ENCODE measurements at regions not wholly inside any gene's neighbourhood (a gene's known extent, or its start where the extent isn't known, plus 50 kb on each side); places are given as distances from the start of the nearest gene placed in this dataset.

- no peak overlapping the region for H2BK20ac ChIP-seq (ENCODE audit: low read depth, low read length, poor library complexity, severe bottlenecking)
- no peak overlapping the region for H4K5ac ChIP-seq (ENCODE audit: insufficient read length, low read depth, low read length)
- H3K9ac ChIP-seq (ENCODE audit: extremely low read depth, insufficient read length, low read length) = no peak overlapping the region
- H3K4me2 ChIP-seq (ENCODE audit: insufficient read depth, insufficient read length, low read length) = no peak overlapping the region
- H3K23me2 ChIP-seq (ENCODE audit: insufficient read length, low read depth, low read length, poor library complexity, severe bottlenecking) = no peaks in the 10 kb centered on the region
- no peak for DNase-seq
- no peaks in the 10 kb centered on the region for H3K9me3 Mint-ChIP-seq
- no peak overlapping the region for H2BK120ac ChIP-seq (ENCODE audit: low read depth, low read length, poor library complexity, severe bottlenecking)
- H3K18ac ChIP-seq (ENCODE audit: insufficient read length, low read depth, low read length) = no peak overlapping the region
- no peak overlapping the region for H4K91ac ChIP-seq (ENCODE audit: insufficient read length, low read depth, low read length)
- H2BK5ac ChIP-seq (ENCODE audit: insufficient read length, low read length) = no peak overlapping the region
- no peaks in the 10 kb centered on the region for H3K27me3 Mint-ChIP-seq (ENCODE audit: low read depth)
- H3K79me2 ChIP-seq (ENCODE audit: insufficient read depth, low read length) = no peaks in the 10 kb centered on the region
- no peak overlapping the region for H3K4me3 Mint-ChIP-seq
- H3K4me1 Mint-ChIP-seq = peaks cover 0 to 4% of the 10 kb centered on the region in 2 experiments; a peak in 1 of 4 replicates
- no peak overlapping the region for H2AFZ ChIP-seq (ENCODE audit: low read length)
- no peak overlapping the region for H3T11ph ChIP-seq (ENCODE audit: low read length)
- H3K14ac ChIP-seq (ENCODE audit: insufficient read depth, low read length) = no peak overlapping the region
- no peak overlapping the region for H2BK12ac ChIP-seq (ENCODE audit: insufficient read length, low read depth, low read length)
- no CpG with 5 or more reads among the region's 2 CpGs for WGBS (ENCODE audit: extremely low coverage, insufficient read length, low lambda C conversion rate)
- H2AK5ac ChIP-seq (ENCODE audit: insufficient read length, low read length) = no peak overlapping the region
- no peak overlapping the region for H2BK15ac ChIP-seq (ENCODE audit: low read depth, low read length)
- TF ChIP-seq CTCF (conservative IDR thresholded peaks at IDR 0.05) = no peak
- no peak overlapping the region for H3K4ac ChIP-seq (ENCODE audit: low read depth, low read length)
- H3K27ac ChIP-seq (ENCODE audit: insufficient read length, low read depth, low read length) = no peak overlapping the region
- H3K27ac Mint-ChIP-seq = no peak overlapping the region
- H3K23ac ChIP-seq (ENCODE audit: insufficient read length, low read depth, low read length) = no peak overlapping the region
- no peaks in the 10 kb centered on the region for H3K27me3 ChIP-seq (ENCODE audit: insufficient read depth, low read length)
- H3K36me3 Mint-ChIP-seq (ENCODE audit: insufficient read depth in 1 of 3, low read depth in 3 of 3) = no peaks in the 10 kb centered on the region
- H4K8ac ChIP-seq (replicated peaks; ENCODE audit: insufficient read length, low read depth, low read length) = no peak overlapping the region
- H3K79me1 ChIP-seq (ENCODE audit: insufficient read depth, low read depth, low read length, poor library complexity, severe bottlenecking) = no peaks in the 10 kb centered on the region
- H3K56ac ChIP-seq (ENCODE audit: insufficient read length, low read depth, low read length) = no peak overlapping the region
- H4K20me1 ChIP-seq (ENCODE audit: control insufficient read depth, insufficient read depth, insufficient read length) = no peaks in the 10 kb centered on the region
- 0 out of 2 replicates have a peak, but pooled peaks cover 1% of the 10 kb centered on the region for H3K4me1 ChIP-seq (ENCODE audit: insufficient read depth, low read length)
- H3K9me3 ChIP-seq (ENCODE audit: control insufficient read depth, low read depth, low read length) = no peaks in the 10 kb centered on the region
Observed at GRCh38 chr14:30132196-30132595, 204.5 kb upstream of the PRKD1 start.

Data from H9 (cell line).